Stimulated activated CD8-positive, alpha-beta memory T cell treated with anti-CD3 and anti-CD28 coated beads, Interleukin-4, amount 100 ng/mL, for 24 hours (primary cell): ENCODE measurements at regions not wholly inside any gene's neighbourhood (a gene's known extent, or its start where the extent isn't known, plus 50 kb on each side); places are given as distances from the start of the nearest gene placed in this dataset.

Experiments used
- DNase-seq: peaks from one replicate; pipeline ENCODE4 v3.0.0-alpha.2; 2020; ENCODE audit warnings: low read depth

DNA sequence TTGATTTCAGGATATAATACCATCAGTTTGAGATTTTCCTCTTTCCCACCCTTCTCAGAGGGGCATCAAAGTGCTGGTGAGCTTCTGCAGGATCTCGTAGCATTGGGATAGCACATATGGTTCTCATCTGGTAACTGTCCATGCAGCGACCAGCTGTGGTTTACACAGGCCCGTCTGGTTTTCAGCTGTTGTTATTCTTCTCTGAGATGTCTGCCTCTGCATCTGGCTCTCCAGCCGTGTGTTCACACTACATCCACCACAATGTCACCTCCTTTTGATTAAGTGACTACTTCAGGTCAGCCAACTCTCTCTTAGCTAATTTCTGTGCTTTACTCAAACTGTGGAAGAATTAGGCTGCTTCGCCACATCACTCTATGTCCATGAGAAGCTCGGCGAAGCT is 676.7 kb upstream of the TENM3 start:
- no peak for DNase-seq

DNA sequence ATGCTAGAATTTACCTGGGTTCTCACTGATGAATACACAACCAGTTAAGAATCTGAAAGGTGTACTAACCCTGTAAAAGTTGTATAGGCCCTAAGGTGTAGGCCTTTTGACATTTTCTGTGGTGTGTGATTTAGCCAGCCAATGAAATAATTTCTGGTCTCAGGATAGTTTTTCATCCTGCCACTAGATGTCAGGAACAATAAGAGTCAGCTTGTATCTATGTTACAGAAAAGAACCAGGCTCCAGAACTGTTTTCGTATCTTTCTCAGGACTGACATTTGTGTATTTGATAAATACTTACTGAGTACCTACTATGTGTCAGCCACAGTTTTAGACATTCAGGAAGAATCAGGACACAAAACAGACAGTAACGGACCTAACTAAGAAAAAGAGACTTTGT is 673.6 kb upstream of the TENM3 start:
- no peak for DNase-seq

DNA sequence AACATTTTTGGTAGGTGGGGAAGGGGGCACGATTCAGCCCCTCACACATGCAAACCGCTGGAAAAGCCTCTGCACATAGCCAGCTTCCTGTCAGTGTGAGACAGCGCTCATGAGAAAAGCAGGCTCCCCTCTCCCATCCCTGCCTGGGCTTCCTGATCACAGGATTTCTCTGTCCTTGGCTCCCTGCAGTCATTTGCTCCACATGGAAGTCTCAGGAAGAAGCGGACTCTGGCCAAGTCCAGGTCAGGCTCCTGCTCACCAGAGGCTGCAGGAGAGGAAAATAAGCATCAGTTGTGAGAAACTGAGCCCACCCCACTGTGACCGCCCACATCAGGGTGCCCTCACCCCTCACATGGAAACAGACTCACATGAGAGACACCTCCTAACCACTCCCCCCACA is 664.3 kb upstream of the TENM3 start:
- DNase-seq, result no peak

DNA sequence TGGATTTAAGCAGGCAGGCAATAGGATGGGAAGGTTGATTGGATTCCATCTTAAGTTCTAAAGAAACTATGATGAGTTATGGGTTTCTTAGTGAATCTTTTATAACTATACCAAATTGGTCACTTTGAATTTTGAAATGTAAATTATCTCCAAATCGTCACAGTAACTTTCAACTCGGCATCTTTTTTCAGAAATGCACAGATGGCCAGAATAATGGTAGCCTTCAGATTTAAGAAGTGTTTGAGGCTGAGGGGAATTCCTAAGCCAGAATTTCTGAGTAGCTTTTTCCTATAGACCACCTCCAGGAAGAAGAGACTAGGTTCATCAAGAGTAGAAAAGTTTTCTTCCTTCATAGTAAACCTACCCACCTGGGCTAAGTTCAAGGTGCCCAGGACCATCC is 663.7 kb upstream of the TENM3 start:
- DNase-seq, result no peak

DNA sequence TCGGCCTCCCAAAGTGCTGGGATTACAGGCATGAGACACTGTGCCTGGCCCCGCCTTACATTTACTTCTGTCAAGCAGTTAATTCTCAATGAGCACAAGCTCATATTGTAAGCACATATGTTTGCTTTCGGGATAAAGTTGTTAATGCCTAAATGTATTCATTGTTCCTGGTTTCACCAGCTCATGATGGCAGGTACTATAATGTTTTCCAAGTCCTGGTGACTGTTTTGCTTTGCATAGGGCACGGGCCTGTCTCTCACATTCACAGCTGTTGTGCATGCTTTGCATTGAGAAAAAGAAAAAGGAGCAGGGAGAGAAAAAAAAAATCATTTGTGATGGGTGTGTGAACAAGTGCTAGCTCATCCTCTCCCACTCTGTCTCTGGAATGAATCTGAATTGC is 661.2 kb upstream of the TENM3 start:
- DNase-seq, result no peak

DNA sequence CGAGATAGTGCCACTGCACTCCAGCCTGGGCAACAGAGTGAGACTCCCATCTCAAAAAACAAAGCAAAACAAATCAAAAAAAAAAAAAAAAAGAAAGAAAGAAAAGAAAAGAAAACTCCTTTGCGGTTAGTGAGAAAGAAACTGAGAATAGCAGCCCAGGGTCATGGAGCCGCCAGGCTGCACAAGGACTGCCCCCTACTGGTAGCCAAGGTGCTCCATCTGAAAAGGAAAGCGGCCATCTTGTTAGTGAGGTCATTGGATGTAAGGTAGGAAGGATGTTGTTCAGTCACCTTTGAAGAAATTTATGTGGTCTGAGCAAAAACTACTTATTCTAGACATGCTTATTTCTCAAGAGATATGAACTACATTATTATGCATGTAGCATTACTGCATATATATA is 660.6 kb upstream of the TENM3 start:
- no peak for DNase-seq

DNA sequence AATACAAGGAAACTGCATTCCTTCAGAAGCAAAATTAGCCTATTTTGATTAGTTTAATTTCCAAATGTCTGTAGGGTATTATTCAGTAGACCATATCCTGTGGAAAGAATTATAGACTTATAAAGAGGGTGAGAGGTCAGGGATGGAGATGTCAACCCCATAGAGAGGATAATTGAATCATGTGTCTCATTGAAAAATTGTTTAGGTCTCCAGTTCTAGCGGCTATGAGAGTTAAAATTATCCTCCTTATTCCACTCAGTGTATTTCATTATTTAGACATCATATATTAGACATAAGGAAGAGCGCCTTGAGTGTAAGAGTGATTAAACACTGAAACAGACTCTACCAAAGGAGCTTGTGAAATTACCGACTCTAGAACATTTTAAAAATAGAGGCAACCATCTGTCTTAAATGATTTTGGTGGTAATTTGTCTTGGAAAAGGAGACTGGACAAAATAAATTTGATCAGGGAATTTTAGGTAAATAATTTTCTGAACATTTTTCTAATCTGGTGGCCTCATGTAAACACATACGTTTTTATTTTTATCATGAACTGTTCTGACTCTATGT is 654.4 kb upstream of the TENM3 start:
- no peak for DNase-seq

DNA sequence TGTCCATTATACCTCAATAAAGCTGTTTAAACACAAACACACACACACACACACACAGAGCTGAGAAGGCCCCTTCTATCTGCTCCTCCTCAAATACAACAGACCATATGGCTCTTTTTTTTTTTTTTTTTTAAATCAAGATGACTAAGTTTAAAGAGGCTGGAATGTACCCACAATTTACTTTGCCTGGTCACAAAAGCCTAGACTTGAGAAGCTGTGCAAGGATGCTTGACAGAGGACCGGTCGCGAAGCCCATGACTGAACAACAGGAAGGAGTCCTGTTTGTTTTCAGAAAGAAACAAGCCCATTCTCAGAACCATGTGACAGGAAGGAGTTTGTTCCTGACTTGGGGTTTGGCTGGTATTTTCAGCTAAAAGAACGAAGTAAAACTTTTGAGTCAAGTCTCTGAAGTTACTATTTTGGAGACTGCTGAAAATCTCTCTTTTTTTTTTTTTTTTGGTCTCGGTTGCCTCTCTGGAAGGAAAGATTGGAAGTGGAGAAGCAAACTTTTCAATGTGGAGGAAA is 650.9 kb upstream of the TENM3 start:
- DNase-seq, result no peak

DNA sequence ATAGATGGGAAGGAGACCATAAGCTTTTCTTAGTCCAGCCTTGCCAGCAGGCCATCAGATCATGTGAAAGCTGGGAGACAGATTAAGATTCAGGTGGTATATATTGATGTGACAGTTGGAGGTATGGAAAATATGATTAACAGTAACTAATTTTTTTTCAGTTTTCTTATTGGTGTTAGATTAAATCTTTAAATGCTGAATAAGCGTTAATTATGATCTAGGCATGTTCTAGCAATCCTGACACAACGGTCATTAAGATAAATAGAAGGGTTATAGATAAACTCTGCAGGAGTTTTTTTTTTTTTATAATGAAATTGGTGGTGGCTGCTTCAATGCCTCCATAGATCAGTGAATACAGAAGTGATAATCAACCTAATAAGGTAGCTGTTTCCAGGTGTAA is 649.5 kb upstream of the TENM3 start:
- DNase-seq, result no peak

DNA sequence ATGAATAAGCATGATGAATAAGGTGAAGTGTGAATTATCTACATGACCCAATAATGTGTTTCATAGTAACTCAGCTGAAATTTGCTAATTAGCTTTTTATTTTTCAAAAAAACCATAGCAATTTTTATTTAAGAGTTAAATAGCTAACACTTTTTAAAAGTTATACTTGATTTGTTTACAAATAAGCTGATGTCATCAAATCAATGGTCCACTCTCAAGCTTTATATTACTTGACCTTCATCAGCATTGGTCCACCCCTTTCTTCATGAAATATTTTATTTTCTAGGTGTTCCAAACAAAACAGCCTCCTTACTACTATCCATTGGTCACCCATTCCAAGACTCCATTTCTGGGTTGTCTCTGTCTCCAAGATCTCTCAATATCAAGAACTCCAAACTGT is 649.0 kb upstream of the TENM3 start:
- DNase-seq, result no peak

DNA sequence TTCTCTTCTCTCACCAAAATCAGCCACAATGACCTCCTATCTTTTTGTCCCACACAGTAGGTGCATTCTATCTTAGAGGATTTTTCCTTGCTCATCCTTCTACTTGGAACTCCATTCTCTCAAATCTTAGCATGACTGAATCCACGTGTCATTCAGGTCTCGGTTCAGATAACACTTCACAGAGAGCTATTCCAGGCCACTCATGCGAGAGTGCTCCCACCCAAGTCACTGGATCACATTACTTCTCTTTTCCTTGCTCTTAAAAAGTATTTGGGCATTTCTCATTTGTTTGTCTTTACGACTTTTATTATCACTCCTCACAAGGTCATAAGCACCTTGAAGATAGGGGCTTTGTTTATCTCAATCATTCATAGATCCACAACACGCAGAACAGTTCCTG is 647.5 kb upstream of the TENM3 start:
- no peak for DNase-seq

DNA sequence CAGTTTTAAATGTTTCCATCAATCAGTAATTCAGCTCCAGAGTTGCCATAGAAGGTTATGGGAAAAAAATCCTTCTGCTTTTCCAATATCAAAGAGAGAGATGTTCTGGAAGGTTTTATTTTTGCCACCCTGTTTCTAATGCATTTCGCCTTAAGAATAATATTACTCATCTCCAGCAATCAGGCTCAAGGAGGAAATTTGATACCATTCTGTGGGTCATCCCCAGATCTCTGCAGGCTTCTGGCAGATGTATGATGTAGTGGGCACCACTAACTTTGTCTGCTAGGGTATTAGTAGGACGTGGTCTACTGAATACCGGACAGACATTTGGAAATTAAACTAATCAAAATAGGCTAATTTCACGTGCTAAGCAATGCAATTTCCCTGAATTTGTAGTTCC is 645.4 kb upstream of the TENM3 start:
- no peak for DNase-seq

DNA sequence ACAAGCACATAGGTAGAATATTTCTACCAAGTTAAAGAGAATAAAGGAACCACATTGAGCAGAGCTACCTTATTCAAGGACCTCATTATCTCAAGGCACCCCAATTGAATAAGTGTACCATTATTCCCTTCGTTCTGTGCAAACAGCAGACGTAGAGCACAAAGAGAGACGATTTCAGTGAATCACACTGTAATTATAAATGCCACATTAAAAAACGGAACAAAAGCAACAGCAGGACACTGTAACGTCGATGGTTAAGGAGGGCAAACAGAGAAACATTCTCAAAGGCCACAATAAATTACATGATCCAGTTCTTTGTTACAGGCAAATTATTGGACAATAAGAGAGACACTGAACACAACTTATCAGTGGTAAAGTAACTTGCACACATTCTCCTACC is 644.1 kb upstream of the TENM3 start:
- no peak for DNase-seq

DNA sequence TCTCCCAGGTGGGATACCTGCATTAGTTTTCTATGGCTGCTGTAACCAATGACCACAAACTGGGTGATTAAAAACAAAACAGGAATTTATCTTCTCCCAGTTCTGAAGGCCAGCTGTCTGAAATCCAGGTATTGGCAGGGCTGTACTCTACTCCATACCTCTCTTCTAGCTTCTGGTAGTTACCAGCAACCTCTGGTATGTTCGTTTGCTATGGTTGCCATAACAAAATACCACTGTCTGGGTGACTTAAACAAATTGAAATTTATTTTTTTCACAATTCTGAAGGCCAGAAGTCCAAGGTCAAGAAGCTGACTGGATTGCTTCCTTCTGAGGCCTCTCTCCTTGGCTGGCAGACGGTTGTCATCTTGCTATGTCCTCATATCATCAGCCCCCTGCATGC is 642.1 kb upstream of the TENM3 start:
- no peak for DNase-seq

DNA sequence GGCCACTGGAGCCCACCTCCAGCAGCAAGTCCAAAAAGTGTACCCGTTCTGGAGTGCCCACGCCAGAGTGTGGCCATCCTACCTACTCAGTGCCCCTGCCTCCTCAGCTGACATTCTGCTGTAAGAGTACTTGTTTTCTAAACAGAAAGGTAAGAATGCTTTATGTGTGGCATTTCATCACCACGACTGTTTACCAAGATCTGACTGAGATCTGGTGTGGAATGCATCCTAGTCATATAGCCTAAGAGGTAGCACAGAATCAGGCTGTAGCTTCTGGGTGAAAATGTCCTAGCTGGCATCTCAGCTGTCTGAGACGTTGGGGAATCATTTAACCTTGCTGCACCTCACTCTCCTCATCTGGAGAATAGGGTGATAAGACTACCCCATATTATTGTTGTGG is 638.7 kb upstream of the TENM3 start:
- DNase-seq, result no peak

DNA sequence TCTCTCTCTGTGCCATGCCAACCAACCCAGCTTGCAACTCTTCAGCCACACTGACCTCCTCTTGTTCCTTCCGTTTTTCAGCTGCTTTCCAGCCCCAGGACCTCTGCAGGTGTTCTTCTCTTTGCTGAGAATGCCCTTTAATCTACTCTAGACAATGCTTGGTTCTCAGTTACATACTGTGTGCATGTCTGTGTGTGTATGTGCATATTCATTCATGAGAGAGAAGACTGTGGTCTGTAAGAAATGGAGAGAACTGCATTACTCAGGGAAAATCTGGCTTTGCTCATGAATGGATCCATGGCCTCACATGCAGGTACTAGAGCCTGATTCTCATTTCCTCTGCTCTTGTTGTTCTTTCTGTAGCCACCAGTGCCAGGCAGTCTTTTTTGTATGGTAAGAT is 636.9 kb upstream of the TENM3 start:
- no peak for DNase-seq

DNA sequence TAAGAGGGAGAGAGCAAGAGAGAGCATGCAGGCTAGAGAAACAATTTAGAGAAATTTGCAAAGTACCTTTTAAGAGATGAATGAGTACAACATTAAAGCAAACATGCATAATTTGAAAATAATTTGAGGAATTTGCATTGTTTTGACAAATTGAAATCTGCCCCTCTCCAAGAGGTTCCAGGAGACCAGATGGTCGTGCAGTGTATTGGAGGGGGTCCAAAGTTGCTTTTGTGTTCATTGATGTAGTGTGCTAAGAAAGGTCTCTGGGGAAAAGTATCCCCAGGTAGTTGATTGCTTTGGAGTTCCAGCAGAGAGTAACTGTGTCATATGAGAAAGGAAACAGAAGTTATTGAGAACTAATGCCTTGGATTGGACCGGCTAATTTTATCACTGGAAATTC is 635.0 kb upstream of the TENM3 start:
- DNase-seq, result no peak

DNA sequence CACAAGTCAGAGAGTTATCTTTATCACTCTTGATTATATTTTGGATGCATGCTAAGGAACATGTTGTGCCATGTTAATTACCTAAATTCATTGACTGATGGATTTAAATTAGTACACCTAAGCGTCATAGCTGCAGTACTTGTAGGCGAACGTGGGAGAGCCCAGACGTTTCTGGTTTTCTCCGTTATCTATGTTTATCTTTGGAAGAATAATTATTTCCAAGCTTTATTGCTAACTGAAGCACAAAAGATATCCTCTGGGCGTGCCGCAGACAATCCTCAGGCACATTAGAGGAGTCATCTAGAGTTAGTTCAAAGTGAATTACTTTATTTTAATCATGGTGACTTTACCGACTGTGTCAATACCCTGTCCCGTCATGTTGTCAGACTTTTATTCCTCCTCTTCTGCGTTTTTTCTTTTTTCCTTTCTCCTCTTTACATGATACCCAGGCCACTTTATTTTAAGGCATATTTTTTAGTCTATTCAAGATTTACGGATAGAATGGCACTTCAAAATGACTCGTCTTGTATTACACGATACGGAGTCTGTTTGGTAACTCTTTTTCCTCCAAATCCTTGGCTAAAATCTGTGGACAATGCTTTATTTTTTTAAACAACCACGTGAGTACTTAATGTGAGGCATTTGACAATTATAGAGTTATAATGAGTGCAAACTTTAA is 632.0 kb upstream of the TENM3 start:
- DNase-seq, result no peak

DNA sequence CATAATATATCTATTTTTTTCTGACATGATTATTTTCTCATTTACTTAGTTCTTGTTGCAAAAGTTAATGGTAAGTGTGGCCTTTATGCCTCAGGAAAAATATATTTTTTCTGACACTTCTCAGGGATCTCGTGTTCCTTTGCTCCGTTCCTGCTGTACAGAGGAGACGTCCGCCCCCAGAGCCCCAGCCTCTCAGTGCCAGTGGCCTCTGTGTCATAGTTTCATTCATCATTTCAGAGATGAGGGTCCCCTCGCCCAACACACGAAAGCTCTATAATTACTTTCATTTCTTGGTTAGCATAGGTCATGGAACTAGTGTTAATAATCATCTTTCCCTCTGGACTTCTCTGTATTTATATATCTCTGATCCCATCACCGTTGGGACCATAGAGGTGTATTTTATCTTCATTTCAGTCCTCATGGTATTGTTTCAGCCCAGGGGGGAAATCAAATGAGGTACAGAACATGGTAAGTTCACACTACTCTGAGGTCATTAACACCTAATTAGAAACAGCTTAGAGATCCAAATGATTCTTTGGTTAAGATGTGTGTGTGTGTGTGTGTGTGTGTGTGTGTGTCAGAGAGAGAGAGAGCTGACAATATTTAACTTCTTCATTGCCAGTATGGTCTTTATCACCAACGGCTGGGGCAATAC is 631.1 kb upstream of the TENM3 start:
- no peak for DNase-seq

DNA sequence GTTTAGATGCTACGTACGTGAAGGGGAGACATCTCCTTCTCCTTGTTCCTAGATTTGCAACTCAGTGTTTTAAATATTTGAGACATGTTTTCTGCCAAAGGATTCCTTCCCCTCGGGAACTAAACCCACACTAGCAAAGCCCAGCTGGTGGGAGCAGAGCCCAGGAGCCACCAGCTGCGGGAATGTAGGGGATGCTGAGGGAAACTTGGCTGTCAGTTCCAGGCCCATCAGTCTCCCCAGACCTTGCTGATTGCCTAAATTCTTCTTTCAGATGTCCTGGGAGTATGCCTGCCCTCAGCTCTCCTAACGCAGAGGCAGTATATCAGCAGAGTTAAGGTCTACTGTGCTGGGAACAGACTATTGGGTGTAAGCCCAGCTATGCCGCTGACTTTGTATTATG is 630.0 kb upstream of the TENM3 start:
- DNase-seq, result no peak

DNA sequence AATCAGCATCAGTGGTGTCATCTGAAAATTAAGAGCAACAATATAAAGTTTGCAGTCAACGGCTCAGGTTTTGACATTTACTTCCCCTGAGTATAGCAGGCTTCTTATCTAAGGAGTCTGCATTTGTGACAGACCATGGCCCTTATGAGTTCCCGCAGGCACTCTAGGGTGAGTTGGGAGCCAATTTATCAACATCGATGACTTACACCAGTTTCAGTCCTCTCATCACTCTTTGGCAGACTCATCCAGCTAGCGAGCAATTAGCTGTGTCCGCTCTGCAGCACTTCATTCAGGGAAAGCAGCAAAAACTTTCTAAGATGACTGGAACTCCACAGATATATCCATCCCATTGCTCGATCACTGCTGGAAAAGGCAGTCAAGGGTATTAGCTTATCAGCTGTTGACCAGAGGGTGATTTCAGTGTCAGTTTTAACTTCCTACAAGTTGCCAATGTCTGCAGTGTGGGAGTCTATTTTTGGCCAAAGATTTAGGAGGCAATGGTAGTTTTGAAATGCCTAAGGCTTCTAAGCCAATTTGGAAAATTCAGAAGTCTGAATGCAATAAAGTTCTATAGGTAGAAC is 625.1 kb upstream of the TENM3 start:
- no peak for DNase-seq

DNA sequence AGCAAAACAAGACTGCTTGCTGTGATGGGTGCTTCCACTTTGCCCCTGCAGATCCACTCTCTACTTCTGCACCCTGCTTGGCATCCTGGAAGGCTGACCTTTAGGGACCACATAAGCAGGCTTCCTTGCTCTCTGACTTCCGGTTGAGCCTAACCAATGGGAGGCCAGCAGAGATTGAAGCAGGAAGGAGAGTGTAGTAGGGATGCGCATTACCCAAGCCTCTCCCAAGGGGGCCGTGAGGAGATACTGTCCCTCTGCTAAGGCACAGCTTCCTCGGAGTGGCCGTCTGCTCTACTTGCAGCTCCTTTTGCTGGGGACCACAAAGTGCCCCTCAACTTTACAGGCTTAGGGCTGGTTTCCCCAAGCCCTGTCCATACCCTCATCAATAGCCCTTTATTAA is 624.3 kb upstream of the TENM3 start:
- DNase-seq, result no peak

DNA sequence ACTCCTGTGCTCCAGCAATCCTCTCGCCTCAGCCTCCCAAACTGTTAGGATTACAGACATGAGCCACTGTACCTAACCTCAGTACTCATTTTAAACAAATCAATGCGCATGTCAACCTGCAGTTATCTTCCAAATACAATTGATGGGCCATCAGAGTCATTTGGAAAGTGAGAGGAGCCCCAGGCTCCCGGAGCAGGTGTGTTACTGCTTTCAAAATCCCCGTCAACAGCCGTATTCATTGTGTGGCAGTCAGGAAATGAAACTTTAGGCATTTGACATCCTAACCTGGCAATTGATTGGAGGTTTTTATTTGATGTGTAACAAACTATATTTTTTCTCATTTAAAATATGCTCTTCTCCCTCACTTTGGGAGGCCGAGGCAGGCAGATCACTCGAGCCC is 623.6 kb upstream of the TENM3 start:
- DNase-seq, result no peak
